Left lobe of liver (tissue), 2 donors: ENCODE measurements at regions not wholly inside any gene's neighbourhood (a gene's known extent, or its start where the extent isn't known, plus 50 kb on each side); places are given as distances from the start of the nearest gene placed in this dataset.

Experiments
- ATAC-seq: fragments of 200-7000 bp; cut with Tn5 transposase; one replicate; pipeline ENCODE4 v1.9.1; 2020; ENCODE audit warnings: mild to moderate bottlenecking, moderate library complexity
- DNase-seq: peaks from one replicate; pipeline ENCODE4 v3.0.0-alpha.2; 2020; ENCODE audit warnings: low spot score
- donor health status: DM: no; HTN: no; CAD: no; lungs with moderate emphysema.
- donor health status: DM: no; HTN: yes; CAD: no.

DNA sequence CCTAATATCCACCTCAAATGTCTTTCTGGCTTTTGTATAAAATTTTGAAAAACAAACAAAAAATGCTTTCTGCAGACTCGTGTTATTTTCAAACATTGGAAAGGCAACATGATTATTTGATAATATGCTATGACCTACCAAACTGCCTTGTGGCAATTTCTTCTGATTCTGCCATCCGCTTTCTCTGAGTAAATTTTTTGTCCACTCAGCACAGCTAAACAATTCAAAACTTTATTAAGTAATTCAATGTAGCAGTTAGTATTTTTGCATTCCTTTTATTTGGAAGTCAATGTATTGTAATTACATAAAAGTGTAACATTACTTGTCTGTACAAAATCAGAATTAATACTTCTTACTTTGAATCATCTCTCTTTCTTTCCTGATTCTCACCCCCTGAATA lies 1206.6 kb upstream of the EYS start:
- DNase-seq (no peak), ATAC-seq (no peak)

DNA sequence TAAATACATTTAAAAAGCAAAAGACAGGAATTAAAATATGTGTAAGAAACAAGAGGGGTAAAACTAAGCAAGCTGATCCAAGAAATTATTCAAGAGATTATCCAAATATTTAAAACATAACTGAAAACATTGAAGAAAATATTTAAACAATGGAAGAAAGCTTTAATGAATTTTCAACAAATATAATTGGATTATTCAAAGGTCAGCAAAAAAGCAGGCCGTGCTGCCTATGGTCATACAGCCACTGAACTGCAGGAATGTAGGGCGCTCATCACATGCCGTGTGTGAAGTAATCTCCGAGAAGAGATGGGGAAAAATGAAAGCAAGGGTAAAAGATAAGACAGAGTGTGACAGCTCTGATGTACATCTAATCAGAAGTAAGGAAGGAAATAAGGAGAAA lies 1195.4 kb upstream of the EYS start:
- ATAC-seq, result no peak
- no peak for DNase-seq

DNA sequence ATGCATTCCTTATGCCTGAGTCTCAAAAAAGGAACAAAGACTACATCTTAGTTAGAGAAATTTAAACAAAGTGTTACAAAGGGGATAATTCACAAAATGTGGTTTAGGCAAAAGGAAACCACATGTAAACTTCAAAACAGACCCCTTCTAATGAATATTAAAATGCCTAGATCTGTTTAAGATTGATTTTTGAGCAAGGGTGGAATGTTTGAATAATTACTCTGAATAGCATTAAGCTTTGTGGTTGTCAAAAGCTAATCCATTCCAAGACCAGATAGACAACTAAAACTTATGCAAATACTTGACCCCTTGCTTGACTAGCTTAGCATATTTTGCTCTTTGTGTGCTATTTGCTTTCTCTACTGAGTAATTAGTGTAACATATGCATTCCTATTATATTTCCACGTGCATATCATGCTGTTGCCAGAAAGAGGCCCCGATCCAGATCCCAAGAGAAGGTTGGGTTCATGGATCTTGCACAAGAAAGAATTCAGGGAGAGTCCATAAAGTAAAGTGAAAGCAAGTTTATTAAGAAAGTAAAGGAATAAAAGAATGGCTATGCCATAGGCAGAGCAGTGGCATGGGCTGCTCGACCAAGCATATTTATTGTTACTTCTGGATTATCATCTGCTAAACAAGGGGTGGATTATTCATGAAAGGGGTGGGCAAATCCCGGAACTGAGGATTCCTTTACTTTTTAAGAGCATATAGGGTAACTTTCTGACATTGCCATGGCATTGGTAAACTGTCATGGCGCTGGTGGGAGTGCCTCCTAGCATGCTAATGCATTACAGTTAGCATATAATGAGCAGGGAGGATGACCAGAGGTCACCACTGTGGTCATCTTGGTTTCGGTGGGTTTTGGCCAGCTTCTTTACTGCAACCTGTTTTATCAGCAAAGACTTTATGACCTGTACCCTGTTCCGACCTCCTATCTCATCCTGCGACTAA lies 1193.4 kb upstream of the EYS start:
- DNase-seq (no peak), ATAC-seq (no peak)

DNA sequence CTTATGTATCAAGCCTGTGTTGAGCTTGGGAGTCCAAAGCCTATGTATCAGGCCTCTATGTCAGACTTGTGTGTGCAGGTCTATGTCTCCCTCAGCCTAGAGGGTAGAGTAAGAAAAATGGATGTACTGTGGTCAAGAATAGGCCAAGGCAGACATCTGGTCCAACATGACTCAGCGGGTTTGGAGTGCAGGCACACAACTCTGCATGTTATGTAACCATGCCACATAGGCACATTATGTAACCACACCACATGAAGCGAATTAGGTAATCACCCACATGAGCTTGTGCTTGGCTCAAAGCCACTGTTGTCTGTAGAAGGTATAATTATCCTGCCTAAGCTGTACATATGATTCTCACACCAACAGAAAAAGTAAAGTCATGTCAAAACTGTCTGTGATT lies 1190.5 kb upstream of the EYS start:
- DNase-seq, result no peak

GRCh38 chr6:66896415-66896814 lies 1189.4 kb upstream of the EYS start:
- no peak for DNase-seq
- ATAC-seq, result no peak

More for the DNA sequence above, 1190.5 kb upstream of the EYS start:
- ATAC-seq, result no peak

- DNase-seq (no peak), ATAC-seq (no peak)
These were observed 1176.4 kb upstream of the EYS start for GRCh38 chr6:66883453-66883852.

GRCh38 chr6:66866801-66867200 lies 1159.8 kb upstream of the EYS start:
- DNase-seq (no peak), ATAC-seq (no peak)

DNA sequence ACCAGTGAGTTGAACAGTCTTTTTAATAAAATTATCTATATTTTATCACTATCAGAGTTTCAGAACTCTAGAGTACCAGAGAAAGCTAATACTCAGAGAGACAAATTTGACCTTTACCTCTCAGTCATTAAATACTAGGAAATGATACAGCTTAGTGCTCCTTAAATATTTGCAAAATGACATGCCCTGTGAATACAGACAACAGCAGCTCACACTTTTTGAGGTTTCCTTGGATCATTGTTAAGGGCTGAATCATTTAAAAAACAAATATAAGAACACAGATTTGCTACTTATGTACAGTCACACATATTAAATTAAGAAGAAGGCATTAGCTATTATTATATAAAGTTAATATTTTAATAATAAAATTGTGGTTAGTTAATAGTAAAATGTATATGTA lies 1158.7 kb upstream of the EYS start:
- DNase-seq, result no peak
- ATAC-seq, result no peak

- DNase-seq (no peak), ATAC-seq (no peak)
These were observed 1154.0 kb upstream of the EYS start for GRCh38 chr6:66861007-66861541.

DNA sequence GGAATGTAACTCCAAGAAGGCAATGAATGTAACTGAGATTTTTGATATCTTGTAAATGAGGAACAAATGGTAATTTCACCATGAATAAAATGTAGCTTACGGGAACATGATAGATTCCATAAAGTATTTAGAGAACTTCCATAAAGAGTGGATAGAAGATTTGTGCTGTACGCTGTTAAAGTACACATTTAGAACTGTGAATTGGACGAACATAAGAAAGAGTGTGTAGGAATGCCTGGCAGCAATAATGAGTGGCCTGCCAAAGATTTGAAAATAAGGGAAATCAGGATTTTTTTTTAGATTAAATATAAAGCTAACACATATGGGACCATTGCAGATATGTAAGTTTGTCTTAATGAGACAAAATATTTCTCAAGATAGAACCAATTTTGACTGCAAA lies 1153.3 kb upstream of the EYS start:
- no peak for ATAC-seq
- DNase-seq, result no peak

- no peak for DNase-seq
- ATAC-seq, result no peak
These were observed 1151.2 kb upstream of the EYS start for GRCh38 chr6:66858196-66858595.

DNA sequence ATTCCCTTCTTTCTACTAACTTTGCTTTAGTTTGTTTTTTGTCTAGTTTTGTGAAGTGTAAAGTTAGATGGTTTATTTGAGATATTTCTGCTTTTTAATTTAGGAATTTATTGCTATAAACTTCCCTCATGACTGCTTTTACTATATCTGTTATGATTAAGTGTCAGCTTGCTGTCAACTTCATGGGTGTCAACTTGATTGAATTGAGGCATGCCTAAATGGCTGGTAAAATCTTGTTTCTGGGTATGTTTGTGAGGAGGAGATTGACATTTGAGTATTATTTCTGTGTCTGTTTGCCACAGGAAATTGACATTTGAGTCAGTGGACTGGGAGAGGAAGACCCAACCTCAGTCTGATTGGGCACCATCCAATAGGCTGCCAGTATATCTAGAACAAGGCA lies 1147.0 kb upstream of the EYS start:
- DNase-seq, result no peak

DNA sequence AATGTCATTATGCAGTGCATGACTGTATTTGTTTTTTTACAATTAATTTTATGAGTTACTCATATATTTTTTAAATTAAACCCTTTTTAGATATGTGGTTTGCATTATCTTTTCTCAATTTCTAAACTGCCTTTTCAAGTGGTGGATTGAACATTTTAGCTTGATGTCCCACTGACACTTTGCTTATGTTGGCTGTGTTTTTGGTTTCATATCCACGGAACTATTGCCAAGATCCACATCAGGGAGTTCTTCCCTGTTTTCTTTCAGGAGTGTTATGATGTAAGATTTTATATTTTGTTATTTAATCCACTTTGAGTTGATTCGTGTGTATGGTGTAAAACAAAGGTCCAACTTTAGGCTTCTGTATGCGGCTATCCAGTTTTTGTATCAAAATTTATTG lies 1144.9 kb upstream of the EYS start:
- ATAC-seq (no peak), DNase-seq (no peak)

More for the DNA sequence above, 1147.0 kb upstream of the EYS start:
- ATAC-seq, result no peak

GRCh38 chr6:66849843-66850242 lies 1142.8 kb upstream of the EYS start:
- ATAC-seq (no peak), DNase-seq (no peak)

- no peak for ATAC-seq
- no peak for DNase-seq
These were observed 1141.4 kb upstream of the EYS start for GRCh38 chr6:66848244-66848953.

DNA sequence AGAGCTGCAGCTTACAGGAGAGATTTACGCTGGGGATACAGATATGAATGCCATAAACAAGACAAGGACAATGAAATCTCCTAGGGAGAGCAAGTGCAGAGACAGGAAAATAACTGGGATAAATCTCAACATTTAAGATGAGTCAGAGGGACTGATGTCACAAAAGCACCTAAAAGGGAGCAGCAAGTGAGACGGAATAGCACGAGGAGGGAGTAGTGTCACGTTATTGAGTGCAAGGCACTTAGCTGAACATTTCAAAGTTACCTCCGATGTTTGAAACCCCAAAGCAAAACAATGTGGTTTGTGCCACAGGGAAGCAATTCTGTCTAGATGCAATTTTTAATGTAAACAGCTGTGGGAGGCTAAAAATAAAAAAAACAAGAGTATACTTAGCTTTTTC lies 1131.7 kb upstream of the EYS start:
- DNase-seq, result no peak
- ATAC-seq, result no peak

DNA sequence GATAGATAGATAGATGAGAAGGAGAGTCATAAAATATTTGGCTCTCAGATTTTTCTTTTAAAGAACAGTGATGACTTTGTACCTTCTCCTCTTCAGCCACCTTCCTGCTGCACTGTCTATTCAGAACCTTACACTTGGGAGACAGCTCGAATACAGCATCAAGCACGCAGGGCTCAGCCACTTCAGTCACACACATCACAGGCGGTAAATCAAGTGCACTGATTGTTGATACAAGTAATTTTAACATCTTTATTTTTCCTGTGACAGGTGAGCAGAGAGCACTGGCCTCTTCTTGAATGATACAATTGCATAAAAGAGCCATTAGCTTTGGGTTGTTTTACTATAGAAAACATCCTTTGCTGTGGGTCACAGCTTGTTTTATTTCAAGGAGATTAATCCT lies 1118.5 kb upstream of the EYS start:
- ATAC-seq (no peak), DNase-seq (no peak)

- ATAC-seq (no peak), DNase-seq (no peak)
These were observed 1107.1 kb upstream of the EYS start for GRCh38 chr6:66814156-66814555.

DNA sequence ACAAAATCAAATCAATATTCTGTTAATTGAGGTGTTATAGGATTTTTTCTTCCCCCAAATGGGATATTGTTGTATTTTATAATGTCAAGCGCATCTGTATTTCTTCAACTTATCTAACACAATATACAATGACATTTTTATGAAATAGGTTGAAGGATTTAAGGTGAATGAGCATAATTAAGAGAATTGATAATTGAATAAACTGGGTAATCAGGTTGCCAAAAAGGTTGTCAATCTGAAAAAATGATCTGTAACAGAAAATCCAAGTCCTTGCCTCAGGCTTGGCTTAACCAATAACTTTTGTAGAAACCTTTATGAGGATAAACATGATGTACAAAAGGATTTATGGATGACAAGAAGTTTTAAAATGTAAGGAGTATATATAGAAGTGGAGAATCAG lies 1101.7 kb upstream of the EYS start:
- ATAC-seq (no peak), DNase-seq (no peak)

DNA sequence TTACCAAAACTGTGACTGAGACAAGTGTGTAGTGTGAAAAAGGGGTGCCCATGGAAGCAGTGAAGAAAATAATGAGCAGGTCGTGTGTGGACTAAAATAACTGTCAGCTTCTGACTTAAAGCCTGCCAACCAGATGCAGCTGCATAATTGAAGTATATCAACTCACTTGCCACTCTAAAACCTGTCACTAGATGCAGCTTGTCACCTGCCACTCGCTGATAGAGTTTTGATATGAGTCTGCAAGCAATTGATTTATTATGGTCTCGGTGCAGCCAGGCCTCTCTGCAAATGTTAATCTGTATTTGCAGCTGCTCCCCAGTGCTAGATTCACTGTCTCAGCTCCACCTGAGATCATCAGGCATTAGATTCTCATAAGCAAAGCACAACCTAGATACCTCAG lies 1090.0 kb upstream of the EYS start:
- DNase-seq (no peak), ATAC-seq (no peak)

DNA sequence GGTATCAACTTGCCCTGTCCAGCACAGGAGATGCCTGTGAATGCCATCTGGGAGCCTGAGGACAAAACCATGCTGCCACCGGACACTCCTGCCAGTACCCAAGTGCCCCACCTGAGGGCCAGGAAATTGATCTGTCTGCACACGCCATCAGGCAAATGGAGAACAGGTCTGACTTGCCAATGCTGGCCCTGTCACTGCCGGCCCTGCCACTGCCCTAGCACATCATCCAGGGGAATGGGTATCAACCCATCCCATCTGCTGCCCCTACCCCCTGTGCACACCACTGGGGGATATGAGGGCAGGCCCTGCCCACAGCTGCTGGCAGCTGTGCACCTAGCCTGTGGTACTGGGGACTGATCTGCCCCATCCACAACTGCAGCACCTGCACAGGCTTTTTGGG lies 1081.6 kb upstream of the EYS start:
- DNase-seq, result no peak
- ATAC-seq, result no peak

DNA sequence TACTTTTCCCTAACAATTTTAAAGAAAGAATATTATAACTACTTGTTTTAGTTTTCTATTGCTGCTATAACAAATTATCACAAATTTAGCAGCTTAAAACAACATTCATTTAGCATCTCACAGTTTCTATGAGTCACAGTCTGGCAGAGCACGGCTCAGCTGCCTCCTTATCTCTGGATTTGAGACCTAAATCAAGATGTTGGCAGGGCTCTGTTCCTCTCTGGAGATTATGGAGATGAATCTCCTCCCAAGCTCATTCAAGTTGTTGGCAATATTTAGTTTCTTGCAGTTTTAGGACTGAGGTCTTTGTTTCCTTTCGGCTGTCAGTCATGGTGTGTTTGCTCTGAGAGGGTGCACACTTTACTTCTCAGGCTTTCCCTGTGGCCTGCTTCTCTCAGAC lies 1065.8 kb upstream of the EYS start:
- ATAC-seq (no peak), DNase-seq (no peak)
